BLaER1 treated with 17β-estradiol and CSF1 and Interleukin-3, amounts not matched to agents 10 nM and 100 nM (cell line): ENCODE measurements at regions not wholly inside any gene's neighbourhood (a gene's known extent, or its start where the extent isn't known, plus 50 kb on each side); places are given as distances from the start of the nearest gene placed in this dataset.
A peak's percentile ranks its signal among the peaks of the same experiment; 100 is the strongest.
"Not testable (repeated sequence)": the region's sequence is repeated elsewhere in the genome, so short reads cannot be mapped to it uniquely, and the experiment has no call there.

Experiments used
- H3K27ac ChIP-seq, 11 experiments: shearing (Covaris generic); formaldehyde crosslinking; 2 replicates each; pipeline ENCODE4 v1.8.1; 2022
- H3K27me3 ChIP-seq, 11 experiments: shearing (Covaris generic); formaldehyde crosslinking; 2 replicates each; pipeline ENCODE4 v1.8.1; 2022
- H3K36me3 ChIP-seq, 11 experiments: shearing (Covaris generic); formaldehyde crosslinking; 2 replicates each; pipeline ENCODE4 v1.8.1; 2022
- H3K4me1 ChIP-seq, 10 experiments: shearing (Covaris generic); formaldehyde crosslinking; 2 replicates each; pipeline ENCODE4 v1.8.1; 2022
- H3K4me2 ChIP-seq, 11 experiments: shearing (Covaris generic); formaldehyde crosslinking; 2 replicates each; pipeline ENCODE4 v1.8.1; 2022
- H3K4me3 ChIP-seq, 10 experiments: shearing (Covaris generic); formaldehyde crosslinking; 2 replicates each; pipeline ENCODE4 v1.8.1; 2022
- H3K9ac ChIP-seq, 11 experiments: shearing (Covaris generic); formaldehyde crosslinking; 2 replicates each; pipeline ENCODE4 v1.8.1; 2022
- H3K9me3 ChIP-seq, 11 experiments: shearing (Covaris generic); formaldehyde crosslinking; replicated peaks in 1 of 11; 2 replicates each; pipeline ENCODE4 v1.8.1; 2022
- H4K20me1 ChIP-seq, 11 experiments: shearing (Covaris generic); formaldehyde crosslinking; 2 replicates each; pipeline ENCODE4 v1.8.1; 2022
- Cebpa-rat ChIP-seq, 11 experiments: shearing (Covaris generic); IDR thresholded peaks; 2 replicates each; pipeline ENCODE4 v1.8.1; 2022

GRCh38 chr15:96132126-96132525 is 198.4 kb upstream of the NR2F2 start:
- H3K4me3 ChIP-seq: no peak overlapping the region
- TF ChIP-seq Cebpa-rat (IDR thresholded peaks at IDR 0.05): no peak
- no peaks in the 10 kb centered on the region for H4K20me1 ChIP-seq
- H3K9me3 ChIP-seq: peaks cover 0 to 12% (median 7%) of the 10 kb centered on the region in 11 experiments; a peak in 11 of 22 replicates
- H3K27ac ChIP-seq: no peak overlapping the region
- H3K4me2 ChIP-seq: no peak overlapping the region
- H3K9ac ChIP-seq: no peak overlapping the region
- no peaks in the 10 kb centered on the region for H3K27me3 ChIP-seq
- no peaks in the 10 kb centered on the region for H3K36me3 ChIP-seq
- H3K4me1 ChIP-seq: no peaks in the 10 kb centered on the region

- no peaks in the 10 kb centered on the region for H3K36me3 ChIP-seq
- no peaks in the 10 kb centered on the region for H3K27me3 ChIP-seq
- peaks cover 3 to 31% (median 15%) of the 10 kb centered on the region in 11 experiments; a peak in 16 of 22 replicates for H3K9me3 ChIP-seq
- H3K4me1 ChIP-seq: no peaks in the 10 kb centered on the region
- H3K27ac ChIP-seq: no peak overlapping the region
- H3K4me3 ChIP-seq: no peak overlapping the region
- H3K4me2 ChIP-seq: no peak overlapping the region
- no peak overlapping the region for H3K9ac ChIP-seq
- TF ChIP-seq Cebpa-rat (IDR thresholded peaks at IDR 0.05): no peak
- H4K20me1 ChIP-seq: no peaks in the 10 kb centered on the region
These were observed 195.1 kb upstream of the NR2F2 start for GRCh38 chr15:96135166-96136093.

DNA sequence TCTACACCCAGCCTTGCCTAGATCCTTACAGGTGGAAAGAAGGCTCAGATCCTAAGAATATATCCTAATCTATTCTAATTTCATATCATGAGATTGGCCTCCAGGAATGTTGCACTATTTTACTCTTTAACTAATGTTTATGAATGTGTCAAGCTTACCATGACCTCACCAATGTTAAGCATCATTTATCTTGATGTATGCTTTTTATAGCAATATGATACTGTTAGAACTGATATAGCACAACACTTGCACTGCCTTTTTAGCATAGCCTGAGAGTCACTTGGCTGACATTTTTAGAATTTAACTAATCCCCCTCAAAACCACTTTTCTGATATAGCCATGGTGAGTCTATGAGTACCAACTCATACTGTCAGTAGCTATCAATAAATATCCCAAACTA is 191.5 kb upstream of the NR2F2 start:
- H4K20me1 ChIP-seq: no peaks in the 10 kb centered on the region
- no peaks in the 10 kb centered on the region for H3K27me3 ChIP-seq
- H3K4me3 ChIP-seq: no peak overlapping the region
- no peaks in the 10 kb centered on the region for H3K4me1 ChIP-seq
- no peaks in the 10 kb centered on the region for H3K36me3 ChIP-seq
- H3K4me2 ChIP-seq: no peak overlapping the region
- no peak for TF ChIP-seq Cebpa-rat (IDR thresholded peaks at IDR 0.05)
- no peak overlapping the region for H3K27ac ChIP-seq
- H3K9ac ChIP-seq: no peak overlapping the region
- H3K9me3 ChIP-seq: peaks cover 3 to 37% (median 18%) of the 10 kb centered on the region in 11 experiments; a peak in 17 of 22 replicates

GRCh38 chr15:96142498-96142897 is 188.0 kb upstream of the NR2F2 start:
- no peak overlapping the region for H3K27ac ChIP-seq
- H3K4me3 ChIP-seq: no peak overlapping the region
- H3K36me3 ChIP-seq: no peaks in the 10 kb centered on the region
- no peaks in the 10 kb centered on the region for H3K27me3 ChIP-seq
- TF ChIP-seq Cebpa-rat (IDR thresholded peaks at IDR 0.05): no peak
- H3K9ac ChIP-seq: no peak overlapping the region
- no peak overlapping the region for H3K4me2 ChIP-seq
- no peaks in the 10 kb centered on the region for H3K4me1 ChIP-seq
- H4K20me1 ChIP-seq: no peaks in the 10 kb centered on the region
- peaks cover 0 to 25% (median 12%) of the 10 kb centered on the region in 11 experiments; a peak in 16 of 22 replicates for H3K9me3 ChIP-seq

DNA sequence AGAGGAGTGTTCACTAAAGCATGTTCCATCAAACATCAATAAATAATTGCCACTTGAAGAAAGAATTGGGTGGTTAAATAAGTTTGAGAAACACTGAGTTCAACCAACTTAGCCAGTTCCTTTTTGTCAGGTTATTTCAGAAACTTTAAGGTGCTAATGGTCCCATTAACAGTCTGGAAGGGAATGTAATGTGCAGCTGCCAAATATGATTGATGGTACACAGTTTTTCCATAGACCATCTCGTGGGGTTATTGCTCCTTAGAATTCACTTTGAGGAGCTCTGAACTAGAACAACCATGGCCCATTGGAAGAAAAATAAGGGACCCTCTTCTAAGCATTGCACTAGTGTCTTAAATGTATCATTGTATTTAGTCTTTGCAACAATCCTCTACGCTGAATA is 185.8 kb upstream of the NR2F2 start:
- Histone ChIP-seq H3K4me2 (no peak overlapping the region), H3K9me3 (peaks cover 0 to 13% (median 9%) of the 10 kb centered on the region in 11 experiments; a peak in 15 of 22 replicates), H3K4me3 (no peak overlapping the region), H3K36me3 (no peaks in the 10 kb centered on the region), H3K27me3 (no peaks in the 10 kb centered on the region), H3K27ac (no peak overlapping the region), H3K9ac (no peak overlapping the region), H3K4me1 (no peaks in the 10 kb centered on the region), H4K20me1 (no peaks in the 10 kb centered on the region)
- no peak for TF ChIP-seq Cebpa-rat (IDR thresholded peaks at IDR 0.05)

GRCh38 chr15:96146726-96147125 is 183.8 kb upstream of the NR2F2 start:
- Histone ChIP-seq H3K9ac (no peak overlapping the region), H3K9me3 (no peaks in the 10 kb centered on the region), H3K4me3 (no peak overlapping the region), H3K27ac (no peak overlapping the region), H4K20me1 (no peaks in the 10 kb centered on the region), H3K36me3 (no peaks in the 10 kb centered on the region), H3K4me1 (no peaks in the 10 kb centered on the region), H3K4me2 (no peak overlapping the region), H3K27me3 (no peaks in the 10 kb centered on the region)
- no peak for TF ChIP-seq Cebpa-rat (IDR thresholded peaks at IDR 0.05)

DNA sequence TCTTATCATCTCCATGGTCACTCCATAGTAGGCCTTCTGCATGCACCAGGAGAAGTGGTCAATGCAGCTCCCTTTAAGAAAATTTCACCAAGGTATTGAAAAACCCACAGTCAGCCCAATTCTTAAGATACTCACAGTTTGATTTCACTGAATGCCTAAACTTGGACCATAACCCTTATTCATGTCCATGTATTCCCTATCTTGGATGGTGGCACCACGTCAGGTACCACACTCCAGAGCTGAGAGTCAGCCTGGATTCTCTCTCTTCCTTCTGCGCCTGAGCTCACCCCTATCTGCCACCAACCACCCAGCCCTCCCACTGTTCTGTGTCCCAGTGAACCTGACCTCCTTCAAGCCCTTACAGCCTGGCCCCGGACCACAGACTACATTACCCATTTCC is 183.2 kb upstream of the NR2F2 start:
- Histone ChIP-seq H3K4me3 (no peak overlapping the region), H3K4me1 (no peaks in the 10 kb centered on the region), H3K9me3 (no peaks in the 10 kb centered on the region), H3K36me3 (no peaks in the 10 kb centered on the region), H3K27me3 (no peaks in the 10 kb centered on the region), H4K20me1 (no peaks in the 10 kb centered on the region), H3K9ac (no peak overlapping the region), H3K27ac (no peak overlapping the region), H3K4me2 (no peak overlapping the region)
- TF ChIP-seq Cebpa-rat (IDR thresholded peaks at IDR 0.05): no peak

GRCh38 chr15:96150254-96150653 is 180.2 kb upstream of the NR2F2 start:
- Histone ChIP-seq H4K20me1 (no peaks in the 10 kb centered on the region), H3K9ac (no peak overlapping the region), H3K4me3 (no peak overlapping the region), H3K36me3 (no peaks in the 10 kb centered on the region), H3K27ac (no peak overlapping the region), H3K9me3 (no peaks in the 10 kb centered on the region), H3K4me1 (no peaks in the 10 kb centered on the region), H3K4me2 (no peak overlapping the region), H3K27me3 (no peaks in the 10 kb centered on the region)
- TF ChIP-seq Cebpa-rat (IDR thresholded peaks at IDR 0.05): no peak

GRCh38 chr15:96151749-96152148 is 178.8 kb upstream of the NR2F2 start:
- not testable (repeated sequence) for H4K20me1 ChIP-seq, H3K9ac ChIP-seq, H3K9me3 ChIP-seq, H3K4me3 ChIP-seq, H3K27me3 ChIP-seq, H3K27ac ChIP-seq, H3K36me3 ChIP-seq, H3K4me2 ChIP-seq, H3K4me1 ChIP-seq
- TF ChIP-seq Cebpa-rat (IDR thresholded peaks at IDR 0.05): peak in 9 of 11 experiments; percentile 20 to 75 (median 62); a peak in 9 of 22 replicates

DNA sequence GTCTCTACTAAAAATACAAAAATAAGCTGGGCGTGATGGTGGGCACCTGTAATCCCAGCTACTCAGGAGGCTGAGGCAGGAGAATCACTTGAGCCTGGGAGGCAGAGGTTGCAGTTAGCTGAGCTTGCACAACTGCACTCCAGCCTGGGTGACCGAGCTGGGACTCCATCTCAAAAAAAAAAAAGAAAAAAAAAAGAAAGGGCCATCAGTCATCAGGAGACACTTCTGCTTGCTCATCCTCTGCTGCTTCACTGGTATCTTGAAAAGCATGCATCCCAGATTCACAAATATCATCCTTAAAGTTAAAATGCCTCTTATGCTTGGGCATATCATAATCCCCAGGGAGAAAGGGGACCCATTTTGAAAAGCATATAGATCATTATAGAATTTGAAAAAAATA is 176.6 kb upstream of the NR2F2 start:
- H3K4me2 ChIP-seq: no peak overlapping the region
- no peak for TF ChIP-seq Cebpa-rat (IDR thresholded peaks at IDR 0.05)
- no peaks in the 10 kb centered on the region for H3K36me3 ChIP-seq
- H3K4me1 ChIP-seq: no peaks in the 10 kb centered on the region
- H4K20me1 ChIP-seq: no peaks in the 10 kb centered on the region
- H3K27me3 ChIP-seq: no peaks in the 10 kb centered on the region
- H3K4me3 ChIP-seq: no peak overlapping the region
- no peaks in the 10 kb centered on the region for H3K9me3 ChIP-seq
- H3K27ac ChIP-seq: no peak overlapping the region
- no peak overlapping the region for H3K9ac ChIP-seq
